ENCODE measurements at regions not wholly inside any gene's neighbourhood (a gene's known extent, or its start where the extent isn't known, plus 50 kb on each side); places are given as distances from the start of the nearest gene placed in this dataset.

DNA sequence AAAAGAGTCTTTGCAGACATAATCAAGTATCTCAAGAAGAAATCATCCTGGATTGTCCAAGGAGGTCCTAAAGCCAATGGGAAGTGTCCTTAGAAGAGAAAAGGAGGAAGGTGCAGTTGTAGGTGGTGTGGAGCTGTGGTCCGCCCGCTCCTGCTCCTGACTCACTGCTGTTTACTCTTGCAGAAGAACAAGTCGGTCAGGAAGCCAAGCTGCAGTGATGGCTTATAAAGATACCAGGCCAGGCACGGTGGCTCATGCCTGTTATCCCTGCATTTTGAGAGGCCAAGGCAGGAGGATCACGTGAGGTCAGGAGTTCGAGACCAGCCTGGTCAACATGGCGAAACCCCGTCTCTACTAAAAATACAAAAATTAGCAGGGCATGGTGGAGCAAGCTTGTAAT, 66.4 kb upstream of the ATP6AP2 start:
- 20% methylated on average over 6 of the region's 8 CpGs for WGBS (ENCODE audit: low lambda C conversion rate)
- H3K79me2 ChIP-seq (ENCODE audit: insufficient read depth), result no peaks in the 10 kb centered on the region

DNA sequence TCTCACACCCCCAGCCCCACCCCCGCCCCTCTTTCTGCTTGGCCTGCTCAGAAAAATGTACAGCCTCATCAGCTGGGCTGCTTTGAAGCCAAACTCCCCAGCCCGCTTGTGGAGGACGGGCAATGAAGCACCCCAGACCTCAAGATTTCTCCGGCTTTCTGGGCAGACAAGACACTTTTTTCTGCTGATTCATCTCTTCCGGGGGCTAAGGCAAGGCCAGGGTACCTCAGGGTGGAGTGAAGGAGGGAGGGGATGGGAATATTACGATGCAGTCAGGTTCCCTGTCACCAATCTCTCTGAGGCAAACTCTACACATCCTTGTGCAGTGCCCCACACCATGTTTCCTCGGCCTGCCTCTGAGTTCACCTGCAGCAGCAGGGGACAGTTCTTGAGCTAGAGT, 66.9 kb upstream of the ATP6AP2 start:
- H4K20me1 ChIP-seq (ENCODE audit: insufficient read depth), result no peaks in the 10 kb centered on the region
- no peak overlapping the region for H3K4me3 ChIP-seq (ENCODE audit: low read depth in 2 of 2, low read length in 1 of 2)
- no peaks in the 10 kb centered on the region for H3K9me2 ChIP-seq
- no peaks in the 10 kb centered on the region for H3K9me3 ChIP-seq
- H3K4me1 ChIP-seq (ENCODE audit: control insufficient read depth in 1 of 2, insufficient read depth in 2 of 2, low read depth in 1 of 2, low read length in 1 of 2), result no peaks in the 10 kb centered on the region; a peak in 1 of 4 replicates
- TF ChIP-seq JUND (IDR thresholded peaks at IDR 0.05), result no peak
- no peak for TF ChIP-seq SIN3A (IDR thresholded peaks at IDR 0.05; ENCODE audit: borderline replicate concordance, low read depth, low read length)
- no peak for TF ChIP-seq YY1 (IDR thresholded peaks at IDR 0.05; ENCODE audit: low read depth)
- TF ChIP-seq TCF12 (IDR thresholded peaks at IDR 0.05), result no peak
- TF ChIP-seq, protein P1, sequence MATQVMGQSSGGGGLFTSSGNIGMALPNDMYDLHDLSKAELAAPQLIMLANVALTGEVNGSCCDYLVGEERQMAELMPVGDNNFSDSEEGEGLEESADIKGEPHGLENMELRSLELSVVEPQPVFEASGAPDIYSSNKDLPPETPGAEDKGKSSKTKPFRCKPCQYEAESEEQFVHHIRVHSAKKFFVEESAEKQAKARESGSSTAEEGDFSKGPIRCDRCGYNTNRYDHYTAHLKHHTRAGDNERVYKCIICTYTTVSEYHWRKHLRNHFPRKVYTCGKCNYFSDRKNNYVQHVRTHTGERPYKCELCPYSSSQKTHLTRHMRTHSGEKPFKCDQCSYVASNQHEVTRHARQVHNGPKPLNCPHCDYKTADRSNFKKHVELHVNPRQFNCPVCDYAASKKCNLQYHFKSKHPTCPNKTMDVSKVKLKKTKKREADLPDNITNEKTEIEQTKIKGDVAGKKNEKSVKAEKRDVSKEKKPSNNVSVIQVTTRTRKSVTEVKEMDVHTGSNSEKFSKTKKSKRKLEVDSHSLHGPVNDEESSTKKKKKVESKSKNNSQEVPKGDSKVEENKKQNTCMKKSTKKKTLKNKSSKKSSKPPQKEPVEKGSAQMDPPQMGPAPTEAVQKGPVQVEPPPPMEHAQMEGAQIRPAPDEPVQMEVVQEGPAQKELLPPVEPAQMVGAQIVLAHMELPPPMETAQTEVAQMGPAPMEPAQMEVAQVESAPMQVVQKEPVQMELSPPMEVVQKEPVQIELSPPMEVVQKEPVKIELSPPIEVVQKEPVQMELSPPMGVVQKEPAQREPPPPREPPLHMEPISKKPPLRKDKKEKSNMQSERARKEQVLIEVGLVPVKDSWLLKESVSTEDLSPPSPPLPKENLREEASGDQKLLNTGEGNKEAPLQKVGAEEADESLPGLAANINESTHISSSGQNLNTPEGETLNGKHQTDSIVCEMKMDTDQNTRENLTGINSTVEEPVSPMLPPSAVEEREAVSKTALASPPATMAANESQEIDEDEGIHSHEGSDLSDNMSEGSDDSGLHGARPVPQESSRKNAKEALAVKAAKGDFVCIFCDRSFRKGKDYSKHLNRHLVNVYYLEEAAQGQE (IDR thresholded peaks at IDR 0.05; ENCODE audit: low read depth, low read length), result no peak
- no peak for TF ChIP-seq FOXJ3 (CRISPR knock-in tag; IDR thresholded peaks at IDR 0.05)
- TF ChIP-seq ELF1 (IDR thresholded peaks at IDR 0.05), result no peak
- H3K36me3 ChIP-seq (replicated peaks in 1 of 2; ENCODE audit: control insufficient read depth in 1 of 2, insufficient read depth in 2 of 2, low read length in 1 of 2), result no peaks in the 10 kb centered on the region
- 7% methylated on average over 4 of the region's 7 CpGs for WGBS (ENCODE audit: low lambda C conversion rate)
- H3F3A ChIP-seq (replicated peaks; ENCODE audit: insufficient read depth), result no peaks in the 10 kb centered on the region
- H3K27ac ChIP-seq (ENCODE audit: low read depth in 2 of 2, low read length in 1 of 2), result no peak overlapping the region
- ChIA-PET POLR2A (no interaction called here), CTCF (no interaction called here)
- H3K9ac ChIP-seq, result no peak overlapping the region
- no peaks in the 10 kb centered on the region for H3K79me2 ChIP-seq (ENCODE audit: insufficient read depth)
- H2AFZ ChIP-seq (ENCODE audit: low read depth), result no peak overlapping the region
- no peak for DNase-seq
- H3K4me2 ChIP-seq, result no peak overlapping the region
- peaks cover 16% of the 10 kb centered on the region; the same call in 1 of the 2 replicates for H3K27me3 ChIP-seq (ENCODE audit: insufficient read depth)

More for the DNA sequence above, 66.4 kb upstream of the ATP6AP2 start:
- H3F3A ChIP-seq (replicated peaks; ENCODE audit: insufficient read depth), result no peaks in the 10 kb centered on the region
- H4K20me1 ChIP-seq (ENCODE audit: insufficient read depth), result no peaks in the 10 kb centered on the region
- peaks cover 15% of the 10 kb centered on the region; the same call in 1 of the 2 replicates for H3K27me3 ChIP-seq (ENCODE audit: insufficient read depth)
- no peak overlapping the region for H3K27ac ChIP-seq (ENCODE audit: low read depth in 2 of 2, low read length in 1 of 2)
- no peak overlapping the region for H3K9ac ChIP-seq
- TF ChIP-seq TCF12 (IDR thresholded peaks at IDR 0.05) (no peak), TAF1 (IDR thresholded peaks at IDR 0.05; ENCODE audit: borderline replicate concordance, low read depth, low read length) (no peak), YY1 (IDR thresholded peaks at IDR 0.05; ENCODE audit: low read depth) (no peak), FOXM1 (IDR thresholded peaks at IDR 0.05; ENCODE audit: low read depth) (no peak), NRF1 (IDR thresholded peaks at IDR 0.05; ENCODE audit: low read depth, low read length) (no peak), GATA2 (CRISPR knock-in tag; IDR thresholded peaks at IDR 0.05) (no peak), SMC3 (IDR thresholded peaks at IDR 0.05; ENCODE audit: low read depth, low read length) (no peak), FOXJ3 (CRISPR knock-in tag; IDR thresholded peaks at IDR 0.05) (no peak), NFIC (IDR thresholded peaks at IDR 0.05; ENCODE audit: borderline replicate concordance) (no peak), MEF2A (IDR thresholded peaks at IDR 0.05; ENCODE audit: borderline replicate concordance, low read depth) (no peak), MXI1 (IDR thresholded peaks at IDR 0.05; ENCODE audit: low read depth, low read length) (no peak)
- TF ChIP-seq, protein P2, sequence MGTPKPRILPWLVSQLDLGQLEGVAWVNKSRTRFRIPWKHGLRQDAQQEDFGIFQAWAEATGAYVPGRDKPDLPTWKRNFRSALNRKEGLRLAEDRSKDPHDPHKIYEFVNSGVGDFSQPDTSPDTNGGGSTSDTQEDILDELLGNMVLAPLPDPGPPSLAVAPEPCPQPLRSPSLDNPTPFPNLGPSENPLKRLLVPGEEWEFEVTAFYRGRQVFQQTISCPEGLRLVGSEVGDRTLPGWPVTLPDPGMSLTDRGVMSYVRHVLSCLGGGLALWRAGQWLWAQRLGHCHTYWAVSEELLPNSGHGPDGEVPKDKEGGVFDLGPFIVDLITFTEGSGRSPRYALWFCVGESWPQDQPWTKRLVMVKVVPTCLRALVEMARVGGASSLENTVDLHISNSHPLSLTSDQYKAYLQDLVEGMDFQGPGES (IDR thresholded peaks at IDR 0.05; ENCODE audit: low read depth, low read length), result no peak
- TF ChIP-seq, protein P3, sequence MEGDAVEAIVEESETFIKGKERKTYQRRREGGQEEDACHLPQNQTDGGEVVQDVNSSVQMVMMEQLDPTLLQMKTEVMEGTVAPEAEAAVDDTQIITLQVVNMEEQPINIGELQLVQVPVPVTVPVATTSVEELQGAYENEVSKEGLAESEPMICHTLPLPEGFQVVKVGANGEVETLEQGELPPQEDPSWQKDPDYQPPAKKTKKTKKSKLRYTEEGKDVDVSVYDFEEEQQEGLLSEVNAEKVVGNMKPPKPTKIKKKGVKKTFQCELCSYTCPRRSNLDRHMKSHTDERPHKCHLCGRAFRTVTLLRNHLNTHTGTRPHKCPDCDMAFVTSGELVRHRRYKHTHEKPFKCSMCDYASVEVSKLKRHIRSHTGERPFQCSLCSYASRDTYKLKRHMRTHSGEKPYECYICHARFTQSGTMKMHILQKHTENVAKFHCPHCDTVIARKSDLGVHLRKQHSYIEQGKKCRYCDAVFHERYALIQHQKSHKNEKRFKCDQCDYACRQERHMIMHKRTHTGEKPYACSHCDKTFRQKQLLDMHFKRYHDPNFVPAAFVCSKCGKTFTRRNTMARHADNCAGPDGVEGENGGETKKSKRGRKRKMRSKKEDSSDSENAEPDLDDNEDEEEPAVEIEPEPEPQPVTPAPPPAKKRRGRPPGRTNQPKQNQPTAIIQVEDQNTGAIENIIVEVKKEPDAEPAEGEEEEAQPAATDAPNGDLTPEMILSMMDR (IDR thresholded peaks at IDR 0.05), result no peak
- TF ChIP-seq, protein P4, sequence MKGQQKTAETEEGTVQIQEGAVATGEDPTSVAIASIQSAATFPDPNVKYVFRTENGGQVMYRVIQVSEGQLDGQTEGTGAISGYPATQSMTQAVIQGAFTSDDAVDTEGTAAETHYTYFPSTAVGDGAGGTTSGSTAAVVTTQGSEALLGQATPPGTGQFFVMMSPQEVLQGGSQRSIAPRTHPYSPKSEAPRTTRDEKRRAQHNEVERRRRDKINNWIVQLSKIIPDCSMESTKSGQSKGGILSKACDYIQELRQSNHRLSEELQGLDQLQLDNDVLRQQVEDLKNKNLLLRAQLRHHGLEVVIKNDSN (IDR thresholded peaks at IDR 0.05; ENCODE audit: borderline replicate concordance, low read depth), result no peak
- TF ChIP-seq, protein P5, sequence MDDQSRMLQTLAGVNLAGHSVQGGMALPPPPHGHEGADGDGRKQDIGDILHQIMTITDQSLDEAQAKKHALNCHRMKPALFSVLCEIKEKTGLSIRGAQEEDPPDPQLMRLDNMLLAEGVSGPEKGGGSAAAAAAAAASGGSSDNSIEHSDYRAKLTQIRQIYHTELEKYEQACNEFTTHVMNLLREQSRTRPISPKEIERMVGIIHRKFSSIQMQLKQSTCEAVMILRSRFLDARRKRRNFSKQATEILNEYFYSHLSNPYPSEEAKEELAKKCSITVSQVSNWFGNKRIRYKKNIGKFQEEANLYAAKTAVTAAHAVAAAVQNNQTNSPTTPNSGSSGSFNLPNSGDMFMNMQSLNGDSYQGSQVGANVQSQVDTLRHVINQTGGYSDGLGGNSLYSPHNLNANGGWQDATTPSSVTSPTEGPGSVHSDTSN (IDR thresholded peaks at IDR 0.05), result no peak
- H2AFZ ChIP-seq (ENCODE audit: low read depth), result no peak overlapping the region
- H3K9me3 ChIP-seq, result no peaks in the 10 kb centered on the region
- ChIA-PET POLR2A (no interaction called here), CTCF (no interaction called here)
- H3K9me2 ChIP-seq, result no peaks in the 10 kb centered on the region
- no peaks in the 10 kb centered on the region for H3K36me3 ChIP-seq (replicated peaks in 1 of 2; ENCODE audit: control insufficient read depth in 1 of 2, insufficient read depth in 2 of 2, low read length in 1 of 2)
- no peak overlapping the region for H3K4me2 ChIP-seq
- no peaks in the 10 kb centered on the region; a peak in 1 of 4 replicates for H3K4me1 ChIP-seq (ENCODE audit: control insufficient read depth in 1 of 2, insufficient read depth in 2 of 2, low read depth in 1 of 2, low read length in 1 of 2)
- no peak for DNase-seq
- H3K4me3 ChIP-seq (ENCODE audit: low read depth in 2 of 2, low read length in 1 of 2), result no peak overlapping the region

All from SK-N-SH (cell line).